NCI-H2029 (cell line): ENCODE measurements at regions not wholly inside any gene's neighbourhood (a gene's known extent, or its start where the extent isn't known, plus 50 kb on each side); places are given as distances from the start of the nearest gene placed in this dataset.
"Not testable (repeated sequence)": the region's sequence is repeated elsewhere in the genome, so short reads cannot be mapped to it uniquely, and the experiment has no call there.

Source experiments
- DNase-seq: peaks from one replicate; lab custom pipeline; 2025; lab: John Stamatoyannopoulos, UW

DNA sequence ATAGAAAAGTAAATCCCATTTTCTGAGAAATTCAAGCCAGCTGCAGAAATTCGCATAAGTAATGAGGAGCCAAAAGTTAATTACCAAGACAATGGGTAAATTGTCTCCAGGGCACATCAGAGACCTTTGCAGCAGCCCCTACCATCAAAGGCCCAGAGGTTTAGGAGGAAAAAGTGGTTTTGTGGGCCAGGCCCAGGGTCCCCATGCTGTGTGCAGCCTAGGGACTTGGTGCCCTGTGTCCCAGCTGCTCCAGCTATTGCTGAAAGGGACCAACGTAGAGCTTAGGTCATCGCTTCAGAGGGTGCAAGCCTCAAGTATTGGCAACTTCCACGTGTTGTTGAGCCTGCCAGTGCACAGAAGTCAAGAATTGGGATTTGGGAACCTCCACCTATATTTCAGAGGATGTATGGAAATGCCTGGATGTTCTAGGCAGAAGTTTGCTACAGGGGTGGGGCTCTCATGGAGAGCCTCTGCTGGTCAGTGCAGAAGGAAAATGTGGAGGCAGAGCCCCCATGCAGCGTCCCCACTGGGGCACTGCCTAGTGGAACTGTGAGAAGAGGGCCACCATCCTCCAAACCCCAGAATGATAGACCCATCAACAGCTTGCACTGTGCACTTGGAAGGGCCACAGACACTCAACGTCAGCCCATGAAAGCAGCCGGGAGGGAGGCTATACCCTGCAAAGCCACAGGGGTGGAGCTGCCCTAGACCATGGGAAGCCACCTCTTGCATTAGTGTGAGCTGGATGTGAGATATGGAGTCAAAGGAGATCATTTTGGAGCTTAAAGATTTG lies 731.3 kb upstream of the GRAMD2B start:
- not testable (repeated sequence) for DNase-seq

DNA sequence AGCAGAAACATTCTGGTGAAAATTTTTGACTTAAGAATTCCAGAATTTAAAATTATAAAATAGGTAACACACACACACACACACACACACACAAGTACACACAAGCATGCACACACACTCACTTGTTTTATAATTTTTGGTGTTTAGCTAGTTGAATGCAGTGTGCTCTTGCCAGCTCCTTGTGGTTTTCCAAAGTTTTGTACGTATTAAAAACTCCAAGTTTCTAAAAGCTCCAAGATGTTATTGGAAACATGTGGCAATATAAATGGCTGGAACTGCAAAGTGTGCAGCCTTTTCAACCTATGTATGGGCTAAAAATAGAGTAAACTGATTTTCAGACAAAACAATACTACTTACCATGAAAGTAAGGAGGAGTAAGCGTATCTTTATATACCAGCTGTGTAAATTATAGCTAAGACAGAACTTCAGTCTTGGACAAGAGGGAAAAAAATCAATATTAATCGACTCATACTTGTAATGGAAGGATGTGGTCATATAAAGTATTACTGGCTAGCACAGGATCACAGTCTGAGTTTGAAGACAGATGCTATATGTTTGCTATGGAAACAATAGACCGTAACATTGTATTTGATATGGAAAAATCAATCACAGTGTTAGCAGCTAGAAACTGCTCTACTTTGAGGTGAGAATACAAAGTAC lies 727.1 kb upstream of the GRAMD2B start:
- no peak for DNase-seq

DNA sequence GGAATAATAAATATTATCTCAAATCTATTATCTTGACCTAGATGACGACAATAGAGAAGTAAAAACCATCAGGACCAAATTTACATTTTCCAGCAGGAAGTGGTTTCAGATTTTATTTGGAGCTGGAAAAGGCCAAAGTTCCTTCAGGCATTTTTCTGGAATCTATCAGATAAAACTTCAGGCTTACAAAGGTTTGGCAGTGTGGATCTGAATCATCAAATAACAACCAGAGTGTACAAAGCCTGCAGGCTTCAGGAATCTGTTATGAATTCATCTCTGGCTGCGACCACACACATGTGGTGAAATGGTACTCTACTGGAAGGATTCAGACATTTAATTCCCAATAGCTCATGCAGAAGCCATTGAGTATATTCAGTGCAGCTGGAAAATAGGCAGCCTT lies 726.4 kb upstream of the GRAMD2B start:
- no peak for DNase-seq

DNA sequence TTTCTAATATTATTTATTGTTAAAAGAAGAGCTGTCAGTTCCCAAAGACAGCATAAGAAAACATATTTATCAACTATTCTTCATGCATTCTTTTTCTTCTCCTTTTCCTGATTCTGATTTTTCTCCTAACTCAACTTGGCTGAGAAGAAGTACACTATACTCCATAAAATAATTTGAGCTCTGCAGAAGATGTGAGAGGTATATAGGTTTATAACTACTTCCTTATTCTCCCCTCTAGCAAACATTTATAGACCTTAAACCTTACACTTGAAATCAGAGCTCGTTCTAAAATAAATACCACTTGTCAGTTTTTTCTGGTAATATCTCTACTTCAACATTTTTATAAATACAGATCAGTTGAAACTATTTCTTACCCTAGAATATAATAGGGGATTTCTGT lies 724.8 kb upstream of the GRAMD2B start:
- no peak for DNase-seq

DNA sequence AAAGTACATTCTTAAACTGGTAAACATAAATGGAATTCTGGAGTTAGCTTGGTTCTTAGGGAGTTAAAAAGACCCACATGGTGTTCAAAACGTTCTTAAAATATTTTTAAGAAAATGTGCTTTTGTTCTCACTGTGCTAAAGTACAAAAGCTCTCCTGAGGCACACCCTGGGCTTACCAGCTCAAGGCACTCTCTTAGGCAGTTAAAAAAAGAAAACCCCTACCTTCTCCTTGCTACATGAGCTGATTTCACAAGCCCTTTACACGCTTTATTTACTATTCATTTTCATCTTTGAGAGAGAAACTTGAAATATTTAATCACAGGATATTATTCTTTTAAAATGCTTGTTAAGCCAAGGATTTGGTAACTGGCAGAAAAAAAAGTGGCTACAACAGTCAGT lies 723.3 kb upstream of the GRAMD2B start:
- DNase-seq, result peak; percentile 1

DNA sequence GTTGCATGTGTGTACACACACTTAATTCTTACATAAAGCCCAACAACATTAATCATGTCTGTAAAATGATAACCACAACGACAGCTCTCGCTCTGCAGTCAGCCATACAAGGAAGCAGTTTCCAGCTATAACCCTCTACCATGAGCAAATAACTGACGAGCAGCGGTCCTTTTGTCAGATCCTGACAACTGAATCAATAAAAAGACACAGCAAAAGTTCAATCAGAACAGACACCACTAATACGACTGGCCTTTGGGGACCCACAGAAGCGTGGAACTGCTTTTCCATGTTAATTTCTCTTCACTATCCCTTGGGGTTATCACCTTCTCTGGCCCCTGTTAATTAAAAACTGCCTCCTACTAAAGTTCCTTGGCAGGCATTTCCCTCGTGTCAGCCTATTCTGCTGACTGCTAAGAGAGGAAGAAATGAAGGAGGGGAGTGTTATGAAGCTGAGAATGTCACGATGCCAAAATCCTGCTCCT lies 722.8 kb upstream of the GRAMD2B start:
- DNase-seq, result peak; percentile 91

DNA sequence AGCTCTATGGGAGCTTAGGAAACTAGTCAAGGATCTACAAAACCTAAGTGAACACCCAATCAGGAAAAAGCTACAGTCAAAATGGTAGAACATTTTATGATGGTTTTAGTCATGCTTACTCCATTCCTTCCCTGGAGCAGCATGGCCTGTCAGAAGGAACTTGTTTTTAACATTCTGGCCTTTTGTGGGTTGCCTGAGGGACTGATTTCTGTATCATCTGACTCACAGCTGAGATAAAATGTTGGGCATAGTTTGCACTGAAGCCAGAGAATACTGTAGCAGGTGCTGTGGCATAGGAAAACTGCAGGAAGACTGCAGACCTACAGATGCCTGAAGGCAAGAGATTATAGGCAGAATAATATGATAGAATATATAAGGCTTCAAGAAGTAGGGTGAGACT lies 719.6 kb upstream of the GRAMD2B start:
- no peak for DNase-seq

DNA sequence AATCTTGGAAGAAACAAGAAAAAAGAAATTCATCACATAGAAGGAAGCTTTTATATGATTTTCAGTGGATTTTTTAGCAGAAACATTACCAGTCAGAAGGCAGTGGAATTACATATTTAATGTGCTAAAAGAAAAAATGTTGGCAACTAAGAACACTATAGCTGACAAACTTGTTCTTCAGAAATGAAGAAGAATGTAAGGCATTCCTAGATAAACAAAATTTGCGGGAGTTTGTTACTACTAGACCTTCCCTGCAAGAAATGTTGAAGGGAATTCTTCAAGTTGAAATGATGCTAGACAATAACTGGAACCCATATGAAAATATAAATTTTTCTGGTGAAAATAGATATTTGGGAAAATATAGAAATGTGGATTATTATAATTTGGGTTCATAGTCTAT lies 718.3 kb upstream of the GRAMD2B start:
- DNase-seq, result no peak

DNA sequence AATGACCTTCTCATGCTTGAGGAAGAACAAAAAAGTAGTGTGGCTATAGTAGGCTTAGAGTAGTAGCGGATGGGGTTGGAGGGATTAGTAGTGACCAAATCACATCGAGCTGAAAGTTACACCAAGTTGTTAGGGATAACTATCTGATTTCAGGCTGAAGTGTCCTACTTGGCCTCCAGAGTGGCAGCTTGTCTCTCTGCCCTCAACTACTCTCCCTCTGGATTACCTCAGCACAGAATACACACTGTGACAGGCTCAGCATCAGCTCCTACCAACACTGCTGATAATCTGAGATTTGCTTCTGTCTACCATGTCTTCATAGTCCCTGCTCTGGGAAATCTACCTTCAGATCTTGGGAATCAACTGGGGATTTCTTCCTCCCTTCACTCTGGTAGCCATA lies 714.6 kb upstream of the GRAMD2B start:
- no peak for DNase-seq

DNA sequence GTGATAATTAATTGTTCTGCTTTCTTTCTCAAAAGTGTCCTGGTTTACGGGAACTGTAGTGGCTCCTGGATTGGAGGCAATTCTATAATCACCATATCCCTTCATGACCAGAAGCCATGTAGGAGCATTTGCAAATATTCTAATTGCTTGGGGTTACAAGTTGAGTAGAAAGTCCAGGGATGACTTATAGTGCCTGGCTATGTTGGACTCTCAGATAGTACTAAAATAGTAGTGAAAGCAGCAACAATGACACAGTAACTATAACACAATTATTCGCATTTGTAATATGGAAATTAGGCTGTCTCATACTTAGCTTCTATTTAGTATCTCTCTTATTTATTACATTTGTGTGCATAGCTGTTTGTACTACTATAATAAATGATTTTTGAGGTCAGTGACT lies 712.5 kb upstream of the GRAMD2B start:
- DNase-seq, result no peak

DNA sequence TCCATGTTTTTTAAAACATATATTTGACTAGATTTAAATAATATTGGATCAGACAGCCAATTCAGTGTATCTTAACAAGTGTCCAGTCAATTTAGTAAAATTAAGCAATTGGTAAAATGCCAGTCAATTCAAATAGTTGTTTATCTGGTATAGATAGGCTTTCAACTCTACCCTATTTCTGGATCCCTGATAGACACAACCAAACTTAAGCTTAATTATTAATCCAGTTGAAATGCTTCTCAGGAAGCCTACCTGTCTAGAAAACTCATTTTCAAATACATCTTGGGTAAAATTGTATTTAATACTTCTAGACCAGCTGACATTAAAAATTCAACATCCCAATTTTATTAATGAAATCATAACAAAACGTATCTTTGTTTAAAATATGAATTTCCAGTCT lies 710.8 kb upstream of the GRAMD2B start:
- DNase-seq, result no peak

DNA sequence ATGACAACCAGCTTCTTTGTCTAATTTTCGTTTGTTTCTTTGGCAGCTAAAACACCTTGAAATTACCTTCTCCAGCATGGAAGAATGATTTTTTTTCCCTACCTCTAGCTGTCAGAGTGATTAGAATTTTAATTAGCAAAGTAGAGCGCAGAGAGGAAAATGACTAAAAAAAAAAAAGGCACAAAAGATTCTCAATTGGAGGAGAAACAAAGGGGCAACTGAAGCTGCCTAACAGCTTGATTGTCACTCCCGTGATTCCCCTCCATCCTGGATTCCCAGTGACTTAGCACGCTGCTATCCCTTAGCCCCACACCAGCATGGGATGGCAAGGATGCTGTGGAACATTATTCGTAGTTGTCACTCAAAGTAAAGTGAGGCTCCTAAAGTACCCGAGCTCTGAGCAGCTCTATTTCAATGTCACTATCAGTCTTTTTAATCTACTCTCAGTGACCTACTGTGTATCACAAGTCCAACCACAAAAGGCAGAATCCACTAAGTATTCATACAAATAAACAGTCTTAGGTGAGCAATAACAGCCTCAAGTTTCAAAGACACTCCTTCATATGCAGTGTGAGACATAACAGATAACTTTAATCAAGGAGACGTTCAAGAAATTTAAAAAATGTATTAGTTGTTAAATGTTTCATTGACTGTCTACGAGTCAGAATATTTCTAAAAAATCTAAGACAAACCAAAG lies 710.0 kb upstream of the GRAMD2B start:
- DNase-seq, result no peak

DNA sequence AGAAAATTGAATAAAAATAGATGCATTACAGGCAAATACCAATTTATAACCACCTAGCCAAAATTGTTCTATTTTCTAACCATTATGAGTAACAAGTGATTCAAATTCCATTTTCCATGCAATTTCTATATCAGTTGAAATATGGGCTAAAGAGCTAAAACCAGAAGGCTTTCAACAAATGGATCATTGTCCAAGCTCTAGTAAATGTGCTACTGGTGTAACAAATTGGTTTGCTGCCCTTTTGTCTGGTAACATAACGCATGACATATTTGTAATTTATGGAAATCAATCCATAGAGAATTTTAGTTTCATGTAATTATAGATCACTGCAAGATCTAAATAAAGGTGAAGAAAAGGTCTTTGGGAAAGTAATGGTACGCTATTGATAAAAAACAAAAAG lies 708.0 kb upstream of the GRAMD2B start:
- no peak for DNase-seq

DNA sequence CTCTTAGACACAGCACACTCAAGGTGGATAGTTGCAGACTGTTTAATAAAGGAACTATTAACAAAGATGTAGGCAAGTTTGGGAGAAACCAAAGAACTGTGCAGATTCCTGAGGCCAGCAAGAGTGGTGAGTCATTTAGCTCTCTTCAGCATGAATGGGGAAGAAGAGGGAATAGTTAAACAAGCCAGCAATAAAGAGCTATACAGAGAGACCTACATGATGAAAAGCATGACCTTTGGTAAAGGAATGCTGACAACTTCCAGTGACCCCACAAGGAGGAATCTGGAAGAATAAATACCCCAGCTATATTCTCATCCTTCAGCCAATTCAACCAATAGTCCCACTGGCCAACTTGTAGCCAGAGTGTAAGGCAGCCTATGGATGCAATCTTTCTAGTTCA lies 706.0 kb upstream of the GRAMD2B start:
- no peak for DNase-seq

DNA sequence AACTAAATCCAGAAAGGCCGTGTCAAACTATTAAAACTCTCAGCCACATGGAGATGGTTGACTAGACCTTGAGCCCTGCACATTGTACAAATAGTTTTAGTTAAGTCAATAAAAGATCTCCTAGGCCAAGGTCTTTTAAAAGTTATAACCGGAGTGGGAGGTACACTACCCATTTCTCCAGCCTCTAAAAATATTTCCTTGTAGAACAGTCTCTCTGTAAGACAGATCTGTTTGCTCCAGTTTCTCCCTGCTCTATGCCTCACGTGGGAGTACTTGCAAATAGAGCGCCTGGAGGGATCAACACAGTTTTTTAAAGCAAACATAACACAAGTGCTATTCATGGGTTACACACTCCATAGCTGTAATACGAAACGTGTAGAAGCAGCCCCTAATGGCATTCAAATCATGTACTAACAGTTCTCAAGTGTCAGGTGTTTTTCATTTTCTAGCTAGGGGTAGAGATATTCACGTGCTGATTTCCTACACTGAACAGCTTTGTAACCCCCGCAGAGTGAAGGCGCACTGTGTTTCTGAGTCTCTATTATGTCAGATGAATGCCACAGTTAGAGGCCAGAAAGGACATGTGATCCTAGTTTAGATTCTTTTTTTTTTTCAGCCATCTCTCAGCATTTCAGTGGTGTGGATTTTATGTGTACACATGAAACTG lies 703.4 kb upstream of the GRAMD2B start:
- DNase-seq, result peak; percentile 96

DNA sequence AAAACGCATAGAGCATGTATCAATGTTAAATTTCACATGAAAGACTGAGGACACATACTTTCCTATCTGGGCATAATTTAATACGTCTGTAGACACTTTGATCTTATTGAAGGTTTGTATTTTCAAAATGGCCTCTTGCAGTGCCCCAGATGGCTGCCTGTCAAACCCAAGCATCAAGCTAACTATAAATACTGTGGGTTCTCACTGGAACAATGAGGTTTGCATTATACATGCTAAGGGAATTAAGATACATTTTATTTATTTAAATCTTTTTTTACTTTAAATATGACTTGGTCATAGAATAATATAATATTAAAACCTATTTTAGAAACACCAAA lies 702.9 kb upstream of the GRAMD2B start:
- DNase-seq, result no peak

DNA sequence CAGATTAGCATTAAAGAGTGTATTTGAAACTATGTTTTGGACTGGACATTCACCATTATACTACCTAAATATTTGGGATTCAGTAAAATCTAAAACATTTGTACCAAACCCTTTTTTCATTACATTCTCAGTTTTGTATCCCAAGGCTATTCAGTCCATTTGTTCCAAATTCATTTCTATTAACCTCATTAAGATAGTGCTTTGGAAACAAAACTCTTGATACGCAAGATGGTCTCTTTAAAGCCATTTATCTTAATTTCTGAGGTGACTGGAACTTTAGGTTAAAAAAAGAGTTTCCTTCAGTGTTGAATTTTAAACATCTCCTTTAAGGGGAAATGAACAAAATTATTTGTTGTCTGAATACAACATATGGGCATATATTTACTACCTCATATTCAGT lies 702.5 kb upstream of the GRAMD2B start:
- DNase-seq, result no peak

DNA sequence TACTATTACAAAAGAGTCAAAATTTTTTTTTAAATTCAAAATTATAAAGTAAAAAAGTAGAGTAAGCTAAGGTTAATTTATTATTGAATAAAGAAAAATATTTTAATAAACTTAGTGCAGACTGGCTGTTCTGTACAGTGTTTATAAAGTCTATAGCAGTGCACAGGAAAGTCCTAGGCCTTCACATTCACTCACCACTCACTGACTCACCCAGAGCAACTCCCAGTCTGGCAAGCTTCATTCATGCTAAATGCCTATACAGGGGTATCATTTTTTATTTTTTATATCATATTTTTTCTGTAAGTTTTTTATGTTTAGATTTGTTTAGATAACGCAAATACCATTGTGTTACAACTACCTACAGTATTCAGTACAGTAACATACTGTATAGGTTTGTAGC lies 700.7 kb upstream of the GRAMD2B start:
- DNase-seq, result no peak

DNA sequence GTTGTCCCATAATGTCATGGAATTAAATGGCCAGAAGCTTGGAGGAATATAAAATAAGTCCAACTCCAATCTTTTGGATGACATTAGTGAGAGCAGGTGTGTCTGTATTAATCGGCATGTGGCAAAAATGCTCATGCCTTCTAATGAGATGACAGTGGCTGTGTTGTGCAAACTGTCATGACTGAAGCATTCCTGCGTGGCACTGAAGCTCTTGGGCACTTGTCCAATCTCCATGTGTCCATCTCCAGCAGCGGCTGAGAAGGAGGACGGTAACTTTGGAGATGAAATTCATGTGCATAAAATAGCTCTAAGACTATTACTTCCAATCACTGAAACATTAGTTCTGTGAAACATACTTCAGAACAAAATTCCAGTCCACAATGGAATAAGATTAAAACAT lies 697.5 kb upstream of the GRAMD2B start:
- DNase-seq, result no peak

DNA sequence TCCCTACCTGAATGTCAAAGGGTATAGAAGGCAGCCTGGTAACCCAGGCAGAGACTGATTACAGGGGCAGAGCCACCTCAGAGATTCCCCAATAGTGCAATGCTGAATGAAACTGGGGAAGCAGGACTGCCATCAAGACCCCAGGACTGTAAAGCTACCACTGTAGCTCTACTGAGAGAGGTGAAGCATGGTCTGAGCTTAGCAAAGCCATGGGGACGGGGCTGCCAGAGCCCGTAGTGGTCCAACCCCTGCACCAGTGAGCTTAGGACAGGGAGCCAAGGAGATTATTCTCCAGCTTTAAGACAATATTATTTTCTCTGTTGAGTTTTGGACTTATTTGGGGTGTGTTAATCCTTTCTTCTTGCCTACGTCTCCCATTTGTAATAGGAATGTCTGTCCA lies 679.3 kb upstream of the GRAMD2B start:
- no peak for DNase-seq

DNA sequence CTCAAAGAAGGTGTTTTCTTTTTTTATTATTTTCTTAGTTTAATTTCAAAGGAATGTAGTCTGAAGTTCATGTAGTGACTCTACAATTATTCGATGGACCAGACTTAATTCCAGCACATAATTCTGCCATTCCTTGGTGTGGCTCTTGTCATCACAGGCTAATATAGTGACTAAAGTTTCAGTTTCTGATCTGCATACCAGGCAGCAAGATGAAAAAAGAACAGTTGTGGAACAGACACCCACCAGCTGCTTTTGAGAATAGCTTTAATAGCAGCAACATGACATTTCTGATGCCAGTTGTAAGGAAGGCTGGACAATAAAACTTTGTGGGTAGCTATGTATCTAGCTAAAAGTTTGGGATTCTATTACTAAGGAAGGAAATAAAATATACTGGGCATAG lies 676.3 kb upstream of the GRAMD2B start:
- DNase-seq, result no peak

DNA sequence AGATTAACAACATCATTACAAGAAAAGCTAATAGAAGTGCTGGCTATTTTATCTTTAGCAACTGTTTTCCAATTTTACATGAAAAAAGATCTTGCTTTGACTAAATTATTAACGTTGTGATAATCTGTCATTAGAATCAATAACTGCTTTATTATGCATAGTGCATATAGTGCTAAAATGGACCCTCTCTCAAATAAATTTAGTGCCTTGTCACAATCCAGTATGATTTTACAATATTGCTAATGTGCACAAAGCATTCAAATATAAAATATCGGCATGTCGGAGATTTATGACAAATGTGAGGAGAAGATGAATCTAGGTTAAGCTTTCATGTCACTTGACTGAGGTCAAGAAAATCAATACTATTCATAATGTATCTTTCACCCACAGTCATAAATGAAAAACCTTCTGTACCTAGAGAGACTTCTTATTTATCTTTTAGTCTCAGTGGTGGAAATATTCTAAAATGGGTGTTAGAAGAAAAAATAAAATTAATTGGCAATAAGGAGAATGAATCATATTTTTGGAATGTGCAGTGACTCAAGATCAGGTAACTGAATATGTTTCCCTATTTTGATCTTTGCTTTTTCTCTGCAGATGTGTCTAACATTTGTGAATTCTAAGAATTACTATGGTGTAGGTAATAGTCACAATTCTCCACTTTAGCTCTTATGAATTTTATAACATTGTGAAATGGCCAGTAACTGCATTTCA lies 672.9 kb upstream of the GRAMD2B start:
- no peak for DNase-seq
